ENCODE measurements at regions not wholly inside any gene's neighbourhood (a gene's known extent, or its start where the extent isn't known, plus 50 kb on each side); places are given as distances from the start of the nearest gene placed in this dataset.
A peak's percentile ranks its signal among the peaks of the same experiment; 100 is the strongest.

DNA sequence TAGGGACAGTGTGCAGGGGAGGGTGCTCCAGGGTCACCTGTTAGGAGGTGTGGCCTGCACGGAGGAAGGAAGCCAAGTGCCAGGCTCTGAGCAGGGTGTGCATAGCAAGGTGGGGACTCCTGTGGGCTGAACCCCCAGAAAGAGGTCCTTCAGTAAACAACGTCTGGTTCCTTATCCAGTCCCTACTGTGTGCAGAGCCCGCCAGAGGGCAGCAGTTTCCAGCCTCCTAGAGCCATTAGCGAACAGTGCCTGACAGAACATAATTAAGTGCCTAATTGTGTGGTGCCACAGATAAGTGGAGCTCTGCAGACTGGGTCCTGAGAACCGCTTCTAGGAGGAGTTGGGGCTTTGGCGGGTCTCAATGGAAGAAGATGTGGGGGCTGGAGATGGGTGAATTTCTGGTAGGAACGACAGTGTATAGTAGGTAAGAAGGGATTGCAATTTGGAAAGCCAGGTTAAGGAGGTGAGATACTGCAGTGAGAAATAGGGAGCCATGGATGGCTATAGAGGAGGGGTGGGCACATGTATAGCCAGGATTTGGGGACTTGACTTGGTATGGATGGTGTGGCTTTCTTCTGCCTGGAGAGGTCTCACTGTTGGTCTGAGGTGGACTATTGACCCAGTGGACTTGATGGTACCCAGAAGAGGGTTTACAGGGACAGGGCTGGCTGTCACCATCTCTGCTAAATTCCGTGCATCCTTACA lies 323.1 kb downstream of the ZNF536 start:
- no peak for DNase-seq (ENCODE audit: low read depth)
- H3K4me3 ChIP-seq (ENCODE audit: low read depth, low read length): no peak overlapping the region
- TF ChIP-seq, protein P1, sequence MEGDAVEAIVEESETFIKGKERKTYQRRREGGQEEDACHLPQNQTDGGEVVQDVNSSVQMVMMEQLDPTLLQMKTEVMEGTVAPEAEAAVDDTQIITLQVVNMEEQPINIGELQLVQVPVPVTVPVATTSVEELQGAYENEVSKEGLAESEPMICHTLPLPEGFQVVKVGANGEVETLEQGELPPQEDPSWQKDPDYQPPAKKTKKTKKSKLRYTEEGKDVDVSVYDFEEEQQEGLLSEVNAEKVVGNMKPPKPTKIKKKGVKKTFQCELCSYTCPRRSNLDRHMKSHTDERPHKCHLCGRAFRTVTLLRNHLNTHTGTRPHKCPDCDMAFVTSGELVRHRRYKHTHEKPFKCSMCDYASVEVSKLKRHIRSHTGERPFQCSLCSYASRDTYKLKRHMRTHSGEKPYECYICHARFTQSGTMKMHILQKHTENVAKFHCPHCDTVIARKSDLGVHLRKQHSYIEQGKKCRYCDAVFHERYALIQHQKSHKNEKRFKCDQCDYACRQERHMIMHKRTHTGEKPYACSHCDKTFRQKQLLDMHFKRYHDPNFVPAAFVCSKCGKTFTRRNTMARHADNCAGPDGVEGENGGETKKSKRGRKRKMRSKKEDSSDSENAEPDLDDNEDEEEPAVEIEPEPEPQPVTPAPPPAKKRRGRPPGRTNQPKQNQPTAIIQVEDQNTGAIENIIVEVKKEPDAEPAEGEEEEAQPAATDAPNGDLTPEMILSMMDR (IDR thresholded peaks at IDR 0.05; ENCODE audit: insufficient read depth, low read length): peak; percentile 11

DNA sequence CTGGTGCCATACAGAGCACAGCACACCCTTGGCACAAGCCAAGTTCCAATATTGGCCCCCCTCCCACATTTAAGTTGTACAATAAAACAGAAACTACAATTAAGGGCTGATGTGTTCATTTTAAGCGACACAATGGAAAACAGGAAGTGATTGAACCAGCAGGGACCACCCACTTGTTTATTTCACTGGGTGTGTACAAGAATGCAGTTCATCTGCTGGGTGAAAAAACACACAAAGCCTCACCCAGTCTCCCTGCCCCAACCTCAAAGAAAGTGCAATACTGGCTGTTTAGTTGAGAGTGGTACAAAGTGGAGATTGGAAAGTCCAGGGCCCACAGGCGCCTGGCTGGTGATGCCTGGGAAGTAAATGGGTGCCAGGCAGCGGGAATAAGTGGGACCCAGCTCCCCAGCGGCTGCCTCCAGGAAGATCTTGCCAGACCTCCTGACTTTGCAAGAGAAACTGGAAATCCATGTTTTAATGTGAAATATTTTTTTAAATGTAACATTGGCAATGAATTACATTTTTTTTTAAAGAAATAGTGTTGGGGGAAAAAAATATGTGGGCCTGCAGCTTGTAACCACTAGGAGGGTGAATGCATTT lies 322.1 kb downstream of the ZNF536 start:
- no peak for DNase-seq (ENCODE audit: low read depth)
- H3K4me3 ChIP-seq (ENCODE audit: low read depth, low read length): no peak overlapping the region
- TF ChIP-seq, protein P1 (IDR thresholded peaks at IDR 0.05; ENCODE audit: insufficient read depth, low read length): no peak

DNA sequence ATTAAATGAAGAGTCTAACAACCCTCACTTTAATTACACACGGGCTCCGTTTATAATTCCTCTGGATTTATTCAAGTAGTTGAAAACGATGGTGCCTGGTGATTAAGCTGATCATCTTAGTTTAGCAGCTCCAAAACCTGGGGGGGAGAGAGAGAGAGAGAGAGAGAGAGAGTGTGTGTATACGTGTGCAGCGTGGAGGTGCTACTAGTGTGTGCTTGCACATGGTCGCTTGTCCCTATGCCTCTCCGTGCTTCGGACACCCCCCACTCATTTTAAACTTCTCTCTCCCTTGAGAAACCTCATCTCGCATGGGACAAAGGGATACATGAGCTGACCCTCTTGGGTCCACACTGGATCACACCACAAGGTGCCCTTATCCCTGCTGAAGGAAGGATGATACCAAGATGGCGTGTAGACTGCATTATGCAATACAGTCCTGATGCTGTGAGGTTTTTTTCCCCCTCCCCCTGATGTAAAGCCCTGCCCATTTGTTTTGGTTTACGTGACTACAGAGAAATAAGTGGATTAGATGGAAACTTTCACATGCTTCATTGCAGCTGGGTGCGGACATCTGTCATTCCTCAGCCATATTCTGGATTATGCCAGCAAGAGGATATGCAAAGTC lies 320.8 kb downstream of the ZNF536 start:
- H3K4me3 ChIP-seq (ENCODE audit: low read depth, low read length): no peak overlapping the region
- TF ChIP-seq, protein P1 (IDR thresholded peaks at IDR 0.05; ENCODE audit: insufficient read depth, low read length): no peak
- DNase-seq (ENCODE audit: low read depth): no peak

DNA sequence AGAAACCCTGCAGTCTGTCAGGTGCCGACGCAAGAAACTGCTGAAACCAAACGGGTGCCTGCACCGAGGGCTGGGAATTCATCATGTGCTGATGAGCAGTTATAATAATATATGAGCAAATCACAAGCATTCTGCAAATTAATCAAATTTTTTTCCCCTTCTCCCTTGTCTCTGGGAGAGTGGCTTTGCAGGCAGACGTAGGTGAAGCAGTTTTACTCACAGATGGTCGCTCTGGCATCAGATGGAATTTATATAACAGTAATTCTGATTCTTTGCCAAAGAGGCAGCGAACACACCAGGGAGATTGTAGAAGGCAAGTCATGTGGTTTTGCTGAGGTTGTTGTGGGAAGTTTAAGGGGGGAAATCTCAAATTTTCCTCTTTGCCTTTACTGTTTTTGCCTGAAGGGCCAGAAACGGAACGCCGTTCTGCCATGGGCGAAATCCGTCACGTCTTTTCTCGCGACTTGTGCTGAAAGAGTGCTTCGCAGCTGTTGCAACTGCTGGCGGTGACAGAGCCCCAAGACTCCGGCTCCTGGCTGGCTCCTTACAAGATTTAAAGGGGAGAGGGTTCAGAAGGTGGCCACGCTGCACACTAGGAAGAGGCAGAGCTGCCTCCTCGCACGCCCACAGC lies 320.1 kb downstream of the ZNF536 start:
- TF ChIP-seq, protein P1 (IDR thresholded peaks at IDR 0.05; ENCODE audit: insufficient read depth, low read length): no peak
- peak; percentile 13 for DNase-seq (ENCODE audit: low read depth)
- H3K4me3 ChIP-seq (ENCODE audit: low read depth, low read length): peak overlapping the region; percentile 37

DNA sequence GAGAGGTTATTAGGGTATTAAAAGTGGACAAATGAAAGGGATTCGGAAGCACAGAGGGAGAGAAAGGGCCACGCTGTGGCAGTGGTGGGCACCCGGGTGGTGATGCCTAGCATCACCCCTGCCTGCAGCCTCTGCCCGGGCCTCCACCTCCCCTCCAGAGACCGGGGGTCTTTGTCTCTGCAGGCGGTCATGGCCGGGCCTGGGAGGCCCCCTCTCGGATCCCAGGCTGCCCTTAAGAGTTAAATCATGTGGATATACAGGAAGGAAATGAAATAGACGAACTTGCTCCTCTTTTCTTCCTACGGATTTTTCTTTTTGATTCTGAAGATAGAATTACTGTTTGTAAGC lies 319.6 kb downstream of the ZNF536 start:
- DNase-seq (ENCODE audit: low read depth): no peak
- H3K4me3 ChIP-seq (ENCODE audit: low read depth, low read length): no peak overlapping the region
- TF ChIP-seq, protein P1 (IDR thresholded peaks at IDR 0.05; ENCODE audit: insufficient read depth, low read length): no peak

DNA sequence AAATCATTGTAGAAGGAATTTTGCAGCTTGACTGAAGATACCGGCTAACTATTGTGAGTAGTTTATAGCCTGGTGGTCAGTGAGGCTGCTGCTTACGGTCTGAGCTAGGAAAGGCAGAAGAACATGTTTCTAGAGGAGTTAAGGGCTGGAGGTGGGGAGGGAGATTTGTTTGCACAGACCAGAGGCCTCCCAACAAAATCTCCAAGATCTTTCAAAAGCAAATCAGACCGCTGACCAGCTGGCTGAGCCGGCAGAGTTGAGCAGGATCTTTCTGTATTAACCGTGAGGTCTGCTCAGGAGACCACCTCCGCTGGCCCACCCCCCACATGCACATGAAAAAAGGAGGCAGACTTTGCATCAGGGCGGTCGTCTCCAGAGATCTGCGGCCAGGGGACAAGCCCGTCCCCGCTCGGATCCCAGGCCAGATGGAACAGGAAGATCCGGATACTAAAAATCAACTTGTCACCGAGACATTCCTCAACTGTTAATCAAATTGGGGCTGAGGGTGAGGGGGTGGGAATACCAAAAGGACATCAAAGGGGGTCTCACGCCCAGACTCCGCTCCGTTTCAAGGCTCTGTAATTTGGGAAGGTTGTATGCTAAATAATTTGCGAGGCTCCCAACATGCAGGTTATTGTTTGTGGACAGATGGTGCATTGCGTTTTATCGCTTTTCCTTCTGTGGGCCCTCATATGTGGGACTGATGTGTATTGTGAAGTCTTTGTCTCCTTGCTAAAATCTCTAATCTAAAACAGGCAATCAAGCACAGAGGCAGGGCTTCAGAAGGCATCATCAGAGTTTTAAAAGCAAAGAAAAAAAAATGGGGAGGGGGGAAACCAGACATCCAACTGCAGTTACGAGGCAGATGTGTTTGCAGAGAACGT lies 319.0 kb downstream of the ZNF536 start:
- H3K4me3 ChIP-seq (ENCODE audit: low read depth, low read length): no peak overlapping the region
- no peak for DNase-seq (ENCODE audit: low read depth)
- TF ChIP-seq, protein P1 (IDR thresholded peaks at IDR 0.05; ENCODE audit: insufficient read depth, low read length): no peak

Measured in fibroblast of the aortic adventitia (primary cell).